ENCODE measurements at regions not wholly inside any gene's neighbourhood (a gene's known extent, or its start where the extent isn't known, plus 50 kb on each side); places are given as distances from the start of the nearest gene placed in this dataset.

- TF ChIP-seq FOXP4 (CRISPR knock-in tag; IDR thresholded peaks at IDR 0.05; ENCODE audit: borderline replicate concordance): no peak
Observed at GRCh38 chr2:8342407-8342806, 339.4 kb upstream of the ID2 start (continued).

- Histone ChIP-seq H3K9me3 (replicated peaks; ENCODE audit: control insufficient read depth, insufficient read depth, low read depth, low read length) (no peaks in the 10 kb centered on the region), H3K4me1 (replicated peaks in 1 of 2; ENCODE audit: control insufficient read depth in 2 of 2, insufficient read depth in 2 of 2, low read length in 2 of 2) (peaks cover 0 to 7% of the 10 kb centered on the region in 2 experiments; a peak in 2 of 5 replicates), H3K9me1 (ENCODE audit: control insufficient read depth, insufficient read depth, low read length) (no peaks in the 10 kb centered on the region), H3K27me3 (ENCODE audit: control insufficient read depth in 2 of 2, insufficient read depth in 2 of 2, low read length in 2 of 2) (peaks cover 0 to 7% of the 10 kb centered on the region in 2 experiments; a peak in 1 of 5 replicates), H3K9ac (ENCODE audit: insufficient read depth in 1 of 2, low read depth in 2 of 2, low read length in 2 of 2) (no peak overlapping the region), H3K79me2 (ENCODE audit: control insufficient read depth, insufficient read depth, low read length) (no peaks in the 10 kb centered on the region), H3K27ac (ENCODE audit: extremely low read depth, low read depth, low read length) (no peak overlapping the region), H3K36me3 (ENCODE audit: control insufficient read depth, insufficient read depth, low read length) (no peaks in the 10 kb centered on the region), H3K4me3 (no peak overlapping the region), H4K20me1 (replicated peaks; ENCODE audit: control insufficient read depth, insufficient read depth, low read length) (no peaks in the 10 kb centered on the region), H2AFZ (ENCODE audit: low read depth, low read length) (no peak overlapping the region), H3K4me2 (ENCODE audit: insufficient read depth, low read length) (no peak overlapping the region)
- FAIRE-seq: no peak
- 20% methylated on average over 2 of the region's 2 CpGs for WGBS (ENCODE audit: insufficient coverage, low coverage, missing lambda C conversion rate)
- POLR2A ChIA-PET: no interaction called here
- DNase-seq (ENCODE audit: extremely low read depth in 1 of 4, low spot score in 3 of 4): no peak
- in situ Hi-C loops (cut with MboI) (no loop called here), intact Hi-C loops (cut with micrococcal nuclease) (no loop called here)
- TF ChIP-seq SMARCC2 (IDR thresholded peaks at IDR 0.05; ENCODE audit: low read depth) (no peak), DDX20 (tag; IDR thresholded peaks at IDR 0.05; ENCODE audit: low read depth) (no peak), ZBED1 (IDR thresholded peaks at IDR 0.05) (no peak), ZNF217 (CRISPR knock-in tag; IDR thresholded peaks at IDR 0.05) (no peak), CBFA2T3 (IDR thresholded peaks at IDR 0.05) (no peak), ATF4 (CRISPR knock-in tag; IDR thresholded peaks at IDR 0.05) (no peak), MEF2D (tag; conservative IDR thresholded peaks at IDR 0.05; ENCODE audit: low read depth) (no peak), TARDBP (IDR thresholded peaks at IDR 0.05) (no peak)
- ATAC-seq: no peak
- CTCF ChIA-PET (ENCODE audit: low intra/inter-chr PET ratio): no interaction called here
- no TSS peak for BruUV-seq (replicated peaks)
Observed at GRCh38 chr2:8343031-8343430, 338.8 kb upstream of the ID2 start.

Data from K562 (cell line).